PC-9 (cell line): ENCODE measurements at regions not wholly inside any gene's neighbourhood (a gene's known extent, or its start where the extent isn't known, plus 50 kb on each side); places are given as distances from the start of the nearest gene placed in this dataset.
"Not testable (repeated sequence)": the region's sequence is repeated elsewhere in the genome, so short reads cannot be mapped to it uniquely, and the experiment has no call there.

Experiments
- EZH2 ChIP-seq: fragments of 200-600 bp; sonication (generic); IDR thresholded peaks from 2 replicates; pipeline ENCODE4 v1.8.0; 2017; ENCODE audit warnings: antibody characterized with exemption, low read depth
- TF ChIP-seq, protein P1 (sequence below): fragments of 200-600 bp; sonication (generic); conservative IDR thresholded peaks from 2 replicates; pipeline ENCODE4 v1.6.1; 2017; ENCODE audit warnings: mixed run types, antibody characterized with exemption, mild to moderate bottlenecking, moderate library complexity

DNA sequence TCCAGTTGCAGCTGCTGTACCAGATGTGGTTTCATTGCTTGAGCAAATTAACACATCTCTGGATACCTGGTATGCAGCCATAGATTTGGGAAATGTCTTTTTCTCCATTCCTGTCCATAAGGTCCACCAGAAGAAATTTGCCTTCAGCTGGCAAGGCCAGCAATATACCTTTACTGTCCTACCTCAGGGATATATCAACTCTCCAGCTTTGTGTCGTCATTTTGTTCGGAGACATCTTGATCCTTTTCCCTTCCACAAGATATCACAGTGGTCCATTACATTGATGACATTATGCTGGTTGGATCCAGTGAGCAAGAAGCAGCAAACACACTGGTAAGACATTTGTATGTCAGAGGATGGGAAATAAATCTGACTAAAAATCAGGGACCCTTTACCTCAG, 576.1 kb upstream of the FBXO33 start:
- TF ChIP-seq, protein P1, sequence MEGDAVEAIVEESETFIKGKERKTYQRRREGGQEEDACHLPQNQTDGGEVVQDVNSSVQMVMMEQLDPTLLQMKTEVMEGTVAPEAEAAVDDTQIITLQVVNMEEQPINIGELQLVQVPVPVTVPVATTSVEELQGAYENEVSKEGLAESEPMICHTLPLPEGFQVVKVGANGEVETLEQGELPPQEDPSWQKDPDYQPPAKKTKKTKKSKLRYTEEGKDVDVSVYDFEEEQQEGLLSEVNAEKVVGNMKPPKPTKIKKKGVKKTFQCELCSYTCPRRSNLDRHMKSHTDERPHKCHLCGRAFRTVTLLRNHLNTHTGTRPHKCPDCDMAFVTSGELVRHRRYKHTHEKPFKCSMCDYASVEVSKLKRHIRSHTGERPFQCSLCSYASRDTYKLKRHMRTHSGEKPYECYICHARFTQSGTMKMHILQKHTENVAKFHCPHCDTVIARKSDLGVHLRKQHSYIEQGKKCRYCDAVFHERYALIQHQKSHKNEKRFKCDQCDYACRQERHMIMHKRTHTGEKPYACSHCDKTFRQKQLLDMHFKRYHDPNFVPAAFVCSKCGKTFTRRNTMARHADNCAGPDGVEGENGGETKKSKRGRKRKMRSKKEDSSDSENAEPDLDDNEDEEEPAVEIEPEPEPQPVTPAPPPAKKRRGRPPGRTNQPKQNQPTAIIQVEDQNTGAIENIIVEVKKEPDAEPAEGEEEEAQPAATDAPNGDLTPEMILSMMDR, result not testable (repeated sequence)
- not testable (repeated sequence) for TF ChIP-seq EZH2
